ENCODE measurements at regions not wholly inside any gene's neighbourhood (a gene's known extent, or its start where the extent isn't known, plus 50 kb on each side); places are given as distances from the start of the nearest gene placed in this dataset.

GRCh38 chr3:20769430-20769829 lies 583.4 kb upstream of the SGO1 start:
- TF ChIP-seq, protein P1, sequence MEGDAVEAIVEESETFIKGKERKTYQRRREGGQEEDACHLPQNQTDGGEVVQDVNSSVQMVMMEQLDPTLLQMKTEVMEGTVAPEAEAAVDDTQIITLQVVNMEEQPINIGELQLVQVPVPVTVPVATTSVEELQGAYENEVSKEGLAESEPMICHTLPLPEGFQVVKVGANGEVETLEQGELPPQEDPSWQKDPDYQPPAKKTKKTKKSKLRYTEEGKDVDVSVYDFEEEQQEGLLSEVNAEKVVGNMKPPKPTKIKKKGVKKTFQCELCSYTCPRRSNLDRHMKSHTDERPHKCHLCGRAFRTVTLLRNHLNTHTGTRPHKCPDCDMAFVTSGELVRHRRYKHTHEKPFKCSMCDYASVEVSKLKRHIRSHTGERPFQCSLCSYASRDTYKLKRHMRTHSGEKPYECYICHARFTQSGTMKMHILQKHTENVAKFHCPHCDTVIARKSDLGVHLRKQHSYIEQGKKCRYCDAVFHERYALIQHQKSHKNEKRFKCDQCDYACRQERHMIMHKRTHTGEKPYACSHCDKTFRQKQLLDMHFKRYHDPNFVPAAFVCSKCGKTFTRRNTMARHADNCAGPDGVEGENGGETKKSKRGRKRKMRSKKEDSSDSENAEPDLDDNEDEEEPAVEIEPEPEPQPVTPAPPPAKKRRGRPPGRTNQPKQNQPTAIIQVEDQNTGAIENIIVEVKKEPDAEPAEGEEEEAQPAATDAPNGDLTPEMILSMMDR (IDR thresholded peaks at IDR 0.05): no peak
- TF ChIP-seq POLR2AphosphoS5 (IDR thresholded peaks at IDR 0.05; ENCODE audit: insufficient read depth in 1 of 2, low read depth in 1 of 2) (no peak), POLR2A (IDR thresholded peaks at IDR 0.05) (no peak)

All from vagina (tissue), 2 donors.